NCI-H1930 (cell line): ENCODE measurements at regions not wholly inside any gene's neighbourhood (a gene's known extent, or its start where the extent isn't known, plus 50 kb on each side); places are given as distances from the start of the nearest gene placed in this dataset.
"Not testable (repeated sequence)": the region's sequence is repeated elsewhere in the genome, so short reads cannot be mapped to it uniquely, and the experiment has no call there.

Experiments
- DNase-seq, 2 experiments: peaks; one replicate each; lab custom pipeline; 2025; lab: John Stamatoyannopoulos, UW

- no peak for DNase-seq
Measured at GRCh38 chr6:66134021-66134420, 427.0 kb upstream of the EYS start.

- no peak for DNase-seq
Measured at GRCh38 chr6:66128656-66129055, 421.6 kb upstream of the EYS start.

- DNase-seq, result no peak
Measured at GRCh38 chr6:66128243-66128642, 421.2 kb upstream of the EYS start.

GRCh38 chr6:66127061-66127460, 420.0 kb upstream of the EYS start:
- no peak for DNase-seq

- DNase-seq, result no peak
Measured at GRCh38 chr6:66126358-66126757, 419.3 kb upstream of the EYS start.

GRCh38 chr6:66103954-66104353, 396.9 kb upstream of the EYS start:
- DNase-seq, result no peak

- DNase-seq, result no peak
Measured at GRCh38 chr6:66103354-66103753, 396.3 kb upstream of the EYS start.

GRCh38 chr6:66096679-66097078, 389.7 kb upstream of the EYS start:
- DNase-seq, result no peak

GRCh38 chr6:66094615-66095014, 387.6 kb upstream of the EYS start:
- DNase-seq, result no peak

- not testable (repeated sequence) for DNase-seq
Measured at GRCh38 chr6:66092306-66092705, 385.3 kb upstream of the EYS start.

- DNase-seq, result no peak
Measured at GRCh38 chr6:66086532-66086931, 379.5 kb upstream of the EYS start.

- DNase-seq, result no peak
Measured at GRCh38 chr6:66082914-66083313, 375.9 kb upstream of the EYS start.

- no peak for DNase-seq
Measured at GRCh38 chr6:66068907-66069306, 361.9 kb upstream of the EYS start.

- DNase-seq, result no peak
Measured at GRCh38 chr6:66068033-66068432, 361.0 kb upstream of the EYS start.

GRCh38 chr6:66065313-66065712, 358.3 kb upstream of the EYS start:
- DNase-seq, result no peak

GRCh38 chr6:66057034-66057433, 350.0 kb upstream of the EYS start:
- no peak for DNase-seq

- no peak for DNase-seq
Measured at GRCh38 chr6:66054967-66055366, 347.9 kb upstream of the EYS start.

GRCh38 chr6:66051812-66052211, 344.8 kb upstream of the EYS start:
- no peak for DNase-seq

GRCh38 chr6:66048684-66049474, 341.9 kb upstream of the EYS start:
- no peak for DNase-seq

GRCh38 chr6:66032626-66033025, 325.6 kb upstream of the EYS start:
- no peak for DNase-seq

GRCh38 chr6:66029391-66029790, 322.4 kb upstream of the EYS start:
- DNase-seq, result no peak

GRCh38 chr6:65999288-65999791, 292.3 kb upstream of the EYS start:
- DNase-seq, result no peak

GRCh38 chr6:65998544-65998943, 291.5 kb upstream of the EYS start:
- no peak for DNase-seq

GRCh38 chr6:65997539-65997938, 290.5 kb upstream of the EYS start:
- DNase-seq, result no peak
